ENCODE measurements at regions not wholly inside any gene's neighbourhood (a gene's known extent, or its start where the extent isn't known, plus 50 kb on each side); places are given as distances from the start of the nearest gene placed in this dataset.
"Not testable (repeated sequence)": the region's sequence is repeated elsewhere in the genome, so short reads cannot be mapped to it uniquely, and the experiment has no call there.

DNA sequence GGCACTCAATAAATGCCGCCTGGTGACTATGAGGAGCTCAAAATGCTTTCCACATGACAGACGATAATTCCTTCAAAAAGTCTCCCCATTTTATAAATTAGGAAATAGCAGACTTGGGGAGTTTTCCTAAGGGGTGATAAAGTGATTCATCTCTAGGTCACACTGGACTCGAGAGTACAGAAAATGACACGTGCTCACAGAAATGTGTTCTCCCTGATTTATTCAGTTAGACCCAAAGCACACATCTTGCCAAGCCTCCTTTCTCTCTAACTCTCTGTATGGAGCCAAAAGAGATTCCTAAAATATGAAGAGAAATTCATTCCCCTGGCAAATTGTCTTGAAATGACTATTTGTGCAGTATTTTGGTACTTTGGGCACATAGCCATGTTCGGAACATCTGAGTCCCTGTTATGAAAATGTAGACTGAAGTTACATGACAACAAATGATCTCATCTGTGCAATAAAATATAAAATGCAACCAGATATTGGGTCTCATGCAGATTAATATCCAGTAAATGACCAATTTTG lies 381.1 kb downstream of the TFAP2B start:
- Mint-ChIP-seq H3K36me3 (no peaks in the 10 kb centered on the region), H3K27ac (no peak overlapping the region), H3K4me3 (no peak overlapping the region), H3K9me3 (no peaks in the 10 kb centered on the region), H3K4me1 (no peaks in the 10 kb centered on the region), H3K27me3 (ENCODE audit: insufficient read depth, low read depth) (no peaks in the 10 kb centered on the region)
- H3K4me2 ChIP-seq = no peak overlapping the region
- no peak overlapping the region for H3K27ac ChIP-seq
- H2AFZ ChIP-seq (replicated peaks) = peak overlapping the region; percentile 54
- no peaks in the 10 kb centered on the region for H3K36me3 ChIP-seq
- no peaks in the 10 kb centered on the region for H3K79me2 ChIP-seq (ENCODE audit: low read depth)
- no peaks in the 10 kb centered on the region for H4K20me1 ChIP-seq (ENCODE audit: low read depth)
- DNase-seq (ENCODE audit: low spot score) = no peak
- H3K4me3 ChIP-seq = no peak overlapping the region
- no peaks in the 10 kb centered on the region for H3K4me1 ChIP-seq
- peaks cover 8% of the 10 kb centered on the region for H3F3A ChIP-seq (ENCODE audit: low read depth)
- H3K27me3 ChIP-seq = no peaks in the 10 kb centered on the region
- TF ChIP-seq, protein P1, sequence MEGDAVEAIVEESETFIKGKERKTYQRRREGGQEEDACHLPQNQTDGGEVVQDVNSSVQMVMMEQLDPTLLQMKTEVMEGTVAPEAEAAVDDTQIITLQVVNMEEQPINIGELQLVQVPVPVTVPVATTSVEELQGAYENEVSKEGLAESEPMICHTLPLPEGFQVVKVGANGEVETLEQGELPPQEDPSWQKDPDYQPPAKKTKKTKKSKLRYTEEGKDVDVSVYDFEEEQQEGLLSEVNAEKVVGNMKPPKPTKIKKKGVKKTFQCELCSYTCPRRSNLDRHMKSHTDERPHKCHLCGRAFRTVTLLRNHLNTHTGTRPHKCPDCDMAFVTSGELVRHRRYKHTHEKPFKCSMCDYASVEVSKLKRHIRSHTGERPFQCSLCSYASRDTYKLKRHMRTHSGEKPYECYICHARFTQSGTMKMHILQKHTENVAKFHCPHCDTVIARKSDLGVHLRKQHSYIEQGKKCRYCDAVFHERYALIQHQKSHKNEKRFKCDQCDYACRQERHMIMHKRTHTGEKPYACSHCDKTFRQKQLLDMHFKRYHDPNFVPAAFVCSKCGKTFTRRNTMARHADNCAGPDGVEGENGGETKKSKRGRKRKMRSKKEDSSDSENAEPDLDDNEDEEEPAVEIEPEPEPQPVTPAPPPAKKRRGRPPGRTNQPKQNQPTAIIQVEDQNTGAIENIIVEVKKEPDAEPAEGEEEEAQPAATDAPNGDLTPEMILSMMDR (IDR thresholded peaks at IDR 0.05) = no peak
- no peak for TF ChIP-seq EZH2 (IDR thresholded peaks at IDR 0.05)
- TF ChIP-seq EZH2phosphoT487 (IDR thresholded peaks at IDR 0.05) = no peak
- H3K9ac ChIP-seq = no peak overlapping the region
- H3K9me3 ChIP-seq (ENCODE audit: low read depth) = no peaks in the 10 kb centered on the region

DNA sequence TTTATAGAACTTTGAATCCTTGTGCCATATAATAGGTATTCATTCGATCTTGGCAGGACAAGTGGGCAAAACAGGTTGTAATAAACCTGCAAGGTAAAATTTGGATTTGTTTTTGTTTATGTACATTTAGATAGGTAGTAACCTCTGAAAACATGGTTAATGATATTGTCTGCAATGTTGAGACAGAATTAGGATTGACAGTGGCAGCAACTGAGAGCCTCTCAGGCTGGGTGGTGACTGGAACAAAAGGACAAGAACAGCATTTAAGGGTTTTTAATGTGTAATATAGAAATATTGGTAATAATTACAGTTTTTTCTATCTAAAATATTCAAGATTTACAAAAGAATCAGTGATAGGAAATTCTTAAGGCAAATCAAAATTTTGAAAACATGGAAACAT lies 382.0 kb downstream of the TFAP2B start:
- Histone ChIP-seq H3K4me3 (no peak overlapping the region), H3K4me2 (no peak overlapping the region), H3K9ac (no peak overlapping the region), H3K27me3 (no peaks in the 10 kb centered on the region), H2AFZ (replicated peaks) (no peak overlapping the region), H3F3A (ENCODE audit: low read depth) (peaks cover 8% of the 10 kb centered on the region), H3K79me2 (ENCODE audit: low read depth) (no peaks in the 10 kb centered on the region), H3K36me3 (no peaks in the 10 kb centered on the region), H4K20me1 (ENCODE audit: low read depth) (no peaks in the 10 kb centered on the region), H3K9me3 (ENCODE audit: low read depth) (no peaks in the 10 kb centered on the region), H3K27ac (no peak overlapping the region), H3K4me1 (no peaks in the 10 kb centered on the region)
- Mint-ChIP-seq H3K4me3 (no peak overlapping the region), H3K27me3 (ENCODE audit: insufficient read depth, low read depth) (no peaks in the 10 kb centered on the region), H3K4me1 (no peaks in the 10 kb centered on the region), H3K36me3 (no peaks in the 10 kb centered on the region), H3K27ac (no peak overlapping the region), H3K9me3 (no peaks in the 10 kb centered on the region)
- DNase-seq (ENCODE audit: low spot score) = no peak
- TF ChIP-seq EZH2 (IDR thresholded peaks at IDR 0.05) = no peak
- TF ChIP-seq, protein P1 (IDR thresholded peaks at IDR 0.05) = no peak

DNA sequence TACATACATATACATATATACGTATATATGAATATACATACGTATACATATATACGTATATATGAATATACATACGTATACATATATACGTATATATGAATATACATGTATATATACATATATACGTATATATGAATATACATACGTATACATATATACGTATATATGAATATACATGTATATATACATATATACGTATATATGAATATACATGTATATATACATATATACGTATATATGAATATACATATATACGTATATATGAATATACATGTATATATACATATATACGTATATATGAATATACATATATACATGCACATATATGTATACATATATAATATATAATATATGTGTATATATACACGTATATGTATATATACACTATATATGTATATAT lies 384.0 kb downstream of the TFAP2B start:
- not testable (repeated sequence) for H3K36me3 Mint-ChIP-seq; H3K27ac Mint-ChIP-seq; H3K79me2 ChIP-seq (ENCODE audit: low read depth); H3K36me3 ChIP-seq; H3K4me2 ChIP-seq; H3F3A ChIP-seq (ENCODE audit: low read depth); H3K27me3 ChIP-seq; H4K20me1 ChIP-seq (ENCODE audit: low read depth); H3K9me3 ChIP-seq (ENCODE audit: low read depth); H3K9ac ChIP-seq; H3K4me1 Mint-ChIP-seq; H3K27ac ChIP-seq; H2AFZ ChIP-seq (replicated peaks); DNase-seq (ENCODE audit: low spot score); H3K4me3 ChIP-seq; H3K4me3 Mint-ChIP-seq; H3K9me3 Mint-ChIP-seq; H3K4me1 ChIP-seq; H3K27me3 Mint-ChIP-seq (ENCODE audit: insufficient read depth, low read depth)

DNA sequence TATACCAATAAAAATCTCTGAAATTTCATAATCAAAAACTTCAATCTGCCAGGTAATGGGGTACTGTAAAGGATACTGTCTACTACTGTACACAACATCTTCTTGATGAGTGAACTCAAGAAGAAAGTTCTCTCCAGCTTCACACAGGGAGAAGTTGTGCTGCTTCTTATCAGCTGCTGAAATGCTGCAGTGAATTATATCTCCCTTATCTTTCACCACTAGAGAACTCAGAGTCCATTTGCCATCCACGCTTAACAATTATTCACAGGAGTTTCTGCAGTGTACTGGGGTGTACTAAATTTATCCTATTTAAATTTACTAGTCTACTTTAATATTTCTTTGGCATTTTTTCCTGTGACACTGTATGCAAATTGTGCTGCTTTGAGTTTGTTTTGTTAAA lies 384.8 kb downstream of the TFAP2B start:
- Histone ChIP-seq H3K27ac (peak overlapping the region; percentile 3), H4K20me1 (ENCODE audit: low read depth) (no peaks in the 10 kb centered on the region), H3K27me3 (no peaks in the 10 kb centered on the region), H3K9me3 (ENCODE audit: low read depth) (no peaks in the 10 kb centered on the region), H3K9ac (no peak overlapping the region), H3K4me2 (no peak overlapping the region), H3K4me3 (no peak overlapping the region), H3K36me3 (no peaks in the 10 kb centered on the region), H3K79me2 (ENCODE audit: low read depth) (no peaks in the 10 kb centered on the region), H3F3A (ENCODE audit: low read depth) (peaks cover 8% of the 10 kb centered on the region), H3K4me1 (no peaks in the 10 kb centered on the region), H2AFZ (replicated peaks) (no peak overlapping the region)
- H3K4me3 Mint-ChIP-seq = no peak overlapping the region
- H3K36me3 Mint-ChIP-seq = no peaks in the 10 kb centered on the region
- no peaks in the 10 kb centered on the region for H3K4me1 Mint-ChIP-seq
- no peak for DNase-seq (ENCODE audit: low spot score)
- TF ChIP-seq EZH2 (IDR thresholded peaks at IDR 0.05) = no peak
- no peak for TF ChIP-seq EZH2phosphoT487 (IDR thresholded peaks at IDR 0.05)
- TF ChIP-seq, protein P1 (IDR thresholded peaks at IDR 0.05) = no peak
- no peaks in the 10 kb centered on the region for H3K27me3 Mint-ChIP-seq (ENCODE audit: insufficient read depth, low read depth)
- H3K27ac Mint-ChIP-seq = no peak overlapping the region
- no peaks in the 10 kb centered on the region for H3K9me3 Mint-ChIP-seq

DNA sequence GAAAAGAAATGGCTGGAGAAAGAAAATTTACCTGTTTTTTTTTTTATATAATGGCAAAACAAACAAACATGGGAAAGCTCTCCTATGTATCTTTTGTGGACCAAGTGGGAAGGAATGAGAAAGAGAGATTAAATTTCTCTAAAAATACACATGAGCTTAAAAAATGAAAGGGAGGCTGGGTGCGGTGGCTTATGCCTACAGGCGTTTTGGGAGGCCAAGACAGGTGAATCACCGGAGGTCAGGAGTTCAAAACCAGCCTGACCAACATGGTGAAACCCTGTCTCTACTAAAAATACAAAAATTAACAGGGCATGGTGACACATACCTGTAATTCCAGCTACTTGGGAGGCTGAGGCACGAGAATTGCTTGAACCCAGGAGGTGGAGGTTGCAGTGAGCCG lies 388.0 kb downstream of the TFAP2B start:
- not testable (repeated sequence) for H3K9ac ChIP-seq; H3K4me3 ChIP-seq; H3K4me3 Mint-ChIP-seq; DNase-seq (ENCODE audit: low spot score); H3K4me1 Mint-ChIP-seq; H2AFZ ChIP-seq (replicated peaks); H3K79me2 ChIP-seq (ENCODE audit: low read depth); H3K4me1 ChIP-seq; H3K27me3 ChIP-seq; H3K9me3 ChIP-seq (ENCODE audit: low read depth); H3K4me2 ChIP-seq; H3K27ac Mint-ChIP-seq; H3F3A ChIP-seq (ENCODE audit: low read depth); H3K36me3 ChIP-seq; H3K27ac ChIP-seq; H3K36me3 Mint-ChIP-seq; H3K9me3 Mint-ChIP-seq; H4K20me1 ChIP-seq (ENCODE audit: low read depth); H3K27me3 Mint-ChIP-seq (ENCODE audit: insufficient read depth, low read depth)
